IPS DF 4.7 (cell line): ENCODE measurements at regions not wholly inside any gene's neighbourhood (a gene's known extent, or its start where the extent isn't known, plus 50 kb on each side); places are given as distances from the start of the nearest gene placed in this dataset.

Source experiments
- DNase-seq: peaks from one replicate; pipeline ENCODE4 v3.0.0-alpha.2; 2013; ENCODE audit warnings: low spot score; ENCODE audit errors: extremely low read depth

GRCh38 chr17:72208832-72209231 is 88.0 kb downstream of the SOX9 start:
- DNase-seq: no peak

GRCh38 chr17:72212041-72212440 is 91.2 kb downstream of the SOX9 start:
- DNase-seq: no peak

- DNase-seq: no peak
Observed at GRCh38 chr17:72215490-72215889, 94.7 kb downstream of the SOX9 start.

GRCh38 chr17:72215928-72216327 is 95.1 kb downstream of the SOX9 start:
- no peak for DNase-seq

- no peak for DNase-seq
Observed at GRCh38 chr17:72219137-72219823, 98.5 kb downstream of the SOX9 start.

- no peak for DNase-seq
Observed at GRCh38 chr17:72219824-72220493, 99.1 kb downstream of the SOX9 start.

- DNase-seq: no peak
Observed at GRCh38 chr17:72222661-72223380, 102.0 kb downstream of the SOX9 start.

GRCh38 chr17:72223866-72224291 is 103.1 kb downstream of the SOX9 start:
- no peak for DNase-seq

- no peak for DNase-seq
Observed at GRCh38 chr17:72226322-72226721, 105.5 kb downstream of the SOX9 start.

GRCh38 chr17:72233986-72234385 is 113.2 kb downstream of the SOX9 start:
- no peak for DNase-seq

GRCh38 chr17:72234985-72235384 is 114.2 kb downstream of the SOX9 start:
- DNase-seq: no peak

- no peak for DNase-seq
Observed at GRCh38 chr17:72236980-72237633, 116.3 kb downstream of the SOX9 start.

GRCh38 chr17:72238157-72238673 is 117.4 kb downstream of the SOX9 start:
- DNase-seq: no peak

GRCh38 chr17:72239548-72239947 is 118.7 kb downstream of the SOX9 start:
- DNase-seq: no peak

- no peak for DNase-seq
Observed at GRCh38 chr17:72240333-72240732, 119.5 kb downstream of the SOX9 start.

- DNase-seq: no peak
Observed at GRCh38 chr17:72244494-72244893, 123.7 kb downstream of the SOX9 start.

GRCh38 chr17:72244956-72245355 is 124.1 kb downstream of the SOX9 start:
- DNase-seq: no peak

GRCh38 chr17:72249441-72249840 is 128.6 kb downstream of the SOX9 start:
- DNase-seq: no peak

- no peak for DNase-seq
Observed at GRCh38 chr17:72250206-72250605, 129.4 kb downstream of the SOX9 start.

GRCh38 chr17:72253597-72253996 is 132.8 kb downstream of the SOX9 start:
- DNase-seq: no peak

- DNase-seq: no peak
Observed at GRCh38 chr17:72254808-72255449, 134.1 kb downstream of the SOX9 start.
